ENCODE measurements at regions not wholly inside any gene's neighbourhood (a gene's known extent, or its start where the extent isn't known, plus 50 kb on each side); places are given as distances from the start of the nearest gene placed in this dataset. TPM values are rescaled to one million over a fixed set of nuclear protein-coding genes. Genes with fewer than 3 reads are reported as not detected.
"Not testable (repeated sequence)": the region's sequence is repeated elsewhere in the genome, so short reads cannot be mapped to it uniquely, and the experiment has no call there.

DNA sequence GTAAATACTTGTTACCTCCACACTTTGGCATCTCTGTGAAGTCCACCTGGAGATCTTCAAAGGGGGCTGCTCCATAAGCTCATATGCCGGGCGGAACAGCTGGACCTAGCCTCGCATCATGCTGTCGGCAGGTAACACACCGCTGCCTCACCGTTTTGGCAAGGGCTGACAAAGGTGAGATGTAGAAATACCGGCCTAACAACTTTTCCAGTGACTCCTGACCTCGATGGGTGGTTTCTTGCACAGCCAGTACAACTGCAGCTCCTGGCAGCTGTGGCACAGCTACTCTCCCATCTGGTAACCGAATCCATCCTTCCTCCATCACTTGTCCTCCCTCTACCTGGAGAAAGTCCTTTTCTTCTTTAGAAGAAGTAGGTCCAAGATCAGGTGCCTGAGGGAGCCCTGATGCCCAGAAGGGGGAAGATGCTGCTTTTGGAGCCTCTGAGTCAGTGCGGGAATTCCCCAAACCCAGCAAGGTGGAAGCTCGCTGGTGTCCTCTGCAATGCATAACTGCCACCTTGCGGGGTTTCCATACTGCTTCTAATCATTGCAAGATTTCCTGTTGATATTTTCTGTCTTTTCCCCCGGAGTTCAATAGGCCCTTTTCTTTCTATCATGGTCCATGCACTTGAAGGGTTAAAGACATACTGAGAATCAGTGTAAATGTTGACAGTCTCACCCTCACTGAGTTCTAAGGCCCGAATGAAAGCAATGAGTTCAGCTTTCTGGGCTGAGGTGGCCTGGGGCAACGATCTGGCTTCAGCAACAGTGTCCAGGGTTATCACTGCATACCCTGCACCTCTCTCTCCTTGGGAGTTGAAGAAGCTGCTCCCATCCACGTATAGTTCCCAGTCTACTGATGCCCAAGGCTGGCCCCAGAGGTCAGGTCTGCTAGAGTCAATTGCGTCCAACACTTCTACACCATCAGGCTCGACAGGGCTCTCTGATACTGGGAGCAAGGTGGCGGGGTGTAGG is 52.9 kb upstream of the ALDH3B2 start:
- H3K9me3 ChIP-seq (ENCODE audit: control extremely low read depth in 1 of 3, control insufficient read depth in 2 of 3, insufficient read depth in 1 of 3, low read length in 2 of 3); H3K4me1 ChIP-seq (ENCODE audit: control insufficient read depth in 2 of 2, insufficient read depth in 2 of 2, low read length in 2 of 2); intact Hi-C loops (cut with micrococcal nuclease); H3K4me2 ChIP-seq (replicated peaks; ENCODE audit: low read depth, low read length, poor library complexity, severe bottlenecking); POLR2A ChIA-PET; H3K36me3 ChIP-seq (replicated peaks in 1 of 2; ENCODE audit: control extremely low read depth in 1 of 2, control insufficient read depth in 1 of 2, extremely low read depth in 1 of 2, insufficient read depth in 2 of 2, low read length in 1 of 2); H3K79me2 ChIP-seq (ENCODE audit: control insufficient read depth, insufficient read depth, low read length); H3K4me3 Mint-ChIP-seq; CTCF ChIA-PET; H2AFZ ChIP-seq (ENCODE audit: insufficient read depth, low read depth, low read length, poor library complexity, severe bottlenecking); H3K9me3 Mint-ChIP-seq (ENCODE audit: insufficient read depth); H3K27ac ChIP-seq (ENCODE audit: low read length in 2 of 2); H3K4me3 ChIP-seq (ENCODE audit: control extremely low read depth in 1 of 5, extremely low read depth in 1 of 5, insufficient read depth in 1 of 5, low read depth in 2 of 5, low read length in 4 of 5); ATAC-seq (ENCODE audit: low read depth); H3K27ac Mint-ChIP-seq; H4K20me1 ChIP-seq (ENCODE audit: control insufficient read depth, insufficient read depth, low read length, poor library complexity, severe bottlenecking); H3K9ac ChIP-seq (ENCODE audit: low read length): not testable (repeated sequence)
- no CpG with 5 or more reads among the region's 19 CpGs for WGBS (ENCODE audit: insufficient coverage)
- peaks cover 0 to 13% (median 4%) of the 10 kb centered on the region in 4 experiments for H3K27me3 ChIP-seq (replicated peaks in 1 of 4; ENCODE audit: control extremely low read depth in 1 of 4, control insufficient read depth in 3 of 4, insufficient read depth in 4 of 4, low read length in 3 of 4)
- H3K4me1 Mint-ChIP-seq = peaks cover 10% of the 10 kb centered on the region
- DNase-seq = peak; percentile 45
- H3K27me3 Mint-ChIP-seq = peaks cover 24% of the 10 kb centered on the region

Small RNA genes in the stretch of these regions (small RNA-seq; reads per million reads assigned to genes)
- not detected for gene AP003385.4 (ENCODE audit: insufficient read length, low read depth, low replicate concordance)
- not detected for gene AP003716.2 (ENCODE audit: insufficient read length, low read depth, low replicate concordance)
- not detected for gene RNU6-46P (ENCODE audit: insufficient read length, low read depth, low replicate concordance)
